22Rv1 (cell line): ENCODE measurements at regions not wholly inside any gene's neighbourhood (a gene's known extent, or its start where the extent isn't known, plus 50 kb on each side); places are given as distances from the start of the nearest gene placed in this dataset.

Experiments used
- H3K27ac ChIP-seq: fragments of 450-650 bp; 2 replicates; pipeline ENCODE4 v1.5.1; 2017
- CTCF ChIP-seq: fragments of 450-650 bp; IDR thresholded peaks from 2 replicates; pipeline ENCODE4 v1.5.1; 2017; ENCODE audit warnings: mild to moderate bottlenecking
- ZFX ChIP-seq: fragments of 450-650 bp; IDR thresholded peaks from 2 replicates; pipeline ENCODE4 v1.6.1; 2017; ENCODE audit warnings: antibody characterized with exemption, borderline replicate concordance

- H3K27ac ChIP-seq = no peak overlapping the region
- TF ChIP-seq ZFX (no peak), CTCF (no peak)
Measured at GRCh38 chr2:53077413-53077812, 690.2 kb upstream of the CHAC2 start.

DNA sequence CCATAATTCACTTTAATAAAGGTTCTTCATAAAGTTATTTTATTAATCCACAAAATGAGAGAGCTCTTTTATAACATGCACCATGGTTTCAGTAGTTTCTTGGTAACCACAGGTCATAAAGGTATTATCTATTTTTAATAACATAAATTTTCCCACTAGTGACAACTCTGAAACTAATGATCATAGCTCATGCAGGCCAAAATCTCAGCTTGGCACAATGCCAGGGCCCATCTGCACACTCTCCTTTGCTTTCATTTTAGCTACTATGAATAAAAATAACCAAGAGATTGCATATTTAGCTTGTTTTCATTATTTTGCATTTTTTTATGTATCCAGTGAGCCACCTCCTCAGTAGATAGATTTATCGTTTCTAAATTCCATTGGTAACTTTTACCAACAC is 691.8 kb upstream of the CHAC2 start:
- TF ChIP-seq ZFX = no peak
- no peak for TF ChIP-seq CTCF
- no peak overlapping the region for H3K27ac ChIP-seq

DNA sequence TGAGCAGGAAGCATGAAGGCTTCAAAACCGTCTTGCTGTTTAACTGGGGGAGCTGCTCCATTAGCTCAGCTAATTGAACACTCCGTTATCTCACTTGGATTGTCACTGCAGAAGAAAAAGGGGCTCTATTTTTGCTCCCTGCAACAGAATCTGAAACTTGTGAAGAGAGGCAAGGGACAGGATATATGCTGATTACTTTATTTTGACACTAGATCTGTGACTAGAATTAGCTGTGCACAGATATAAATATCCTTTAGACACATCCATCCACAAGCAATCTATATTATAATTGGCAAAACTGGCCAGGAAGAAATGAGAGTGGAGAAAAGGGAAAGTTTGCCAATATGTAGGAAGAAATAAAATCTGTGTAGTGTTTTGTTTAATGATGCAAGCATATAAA is 700.1 kb upstream of the CHAC2 start:
- TF ChIP-seq CTCF = no peak
- no peak for TF ChIP-seq ZFX
- H3K27ac ChIP-seq = no peak overlapping the region

DNA sequence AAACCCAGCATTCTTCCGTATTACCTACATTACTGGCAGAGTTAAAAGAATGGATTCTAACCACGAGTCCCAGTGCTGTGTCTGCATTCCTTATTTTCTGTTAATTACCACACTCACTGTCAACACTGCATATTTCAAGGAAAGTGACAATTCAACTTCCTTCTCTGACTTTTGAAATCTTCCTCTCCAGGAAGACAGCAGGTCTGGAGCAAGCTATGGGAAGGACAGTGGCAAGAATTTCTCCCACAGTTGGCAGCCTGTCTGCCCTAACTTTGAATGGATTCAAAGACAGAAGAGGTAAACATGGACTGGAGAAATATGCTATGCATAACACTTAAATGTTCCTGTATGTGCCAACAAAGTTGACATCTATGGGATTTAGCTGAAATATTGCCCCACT is 700.5 kb upstream of the CHAC2 start:
- no peak for TF ChIP-seq ZFX
- no peak for TF ChIP-seq CTCF
- H3K27ac ChIP-seq = no peak overlapping the region

DNA sequence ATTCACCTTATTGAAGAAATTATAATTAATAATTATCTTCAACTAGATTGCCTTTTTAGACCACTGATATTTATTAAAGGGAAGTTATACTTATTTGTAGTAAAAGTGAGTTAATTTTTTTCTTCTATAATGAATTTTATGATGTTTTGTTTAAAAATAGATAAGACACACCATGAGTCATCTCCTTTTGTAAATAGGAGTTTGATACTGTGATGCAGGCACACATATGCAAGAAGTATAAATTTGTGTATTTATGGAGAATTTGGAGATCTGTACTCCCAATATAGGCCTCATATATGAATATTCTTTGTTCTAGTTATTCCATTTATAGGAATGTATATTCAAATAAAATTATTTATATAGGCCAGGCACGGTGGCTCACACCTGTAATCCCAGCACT is 703.5 kb upstream of the CHAC2 start:
- H3K27ac ChIP-seq = no peak overlapping the region
- TF ChIP-seq CTCF (no peak), ZFX (no peak)

GRCh38 chr2:53058526-53058925 is 709.1 kb upstream of the CHAC2 start:
- no peak overlapping the region for H3K27ac ChIP-seq
- no peak for TF ChIP-seq ZFX
- no peak for TF ChIP-seq CTCF

GRCh38 chr2:53053937-53054336 is 713.7 kb upstream of the CHAC2 start:
- no peak overlapping the region for H3K27ac ChIP-seq
- TF ChIP-seq CTCF (no peak), ZFX (no peak)
